Parathyroid adenoma (tissue), 2 donors: ENCODE measurements at regions not wholly inside any gene's neighbourhood (a gene's known extent, or its start where the extent isn't known, plus 50 kb on each side); places are given as distances from the start of the nearest gene placed in this dataset.
A peak's percentile ranks its signal among the peaks of the same experiment; 100 is the strongest.

Experiments used
- H2AFZ ChIP-seq: fragments of 300-600 bp; sonication (generic); one replicate; pipeline ENCODE4 v1.7.0; 2017; ENCODE audit warnings: antibody characterized with exemption, mild to moderate bottlenecking
- H3K27ac ChIP-seq: fragments of 300-600 bp; sonication (generic); one replicate; pipeline ENCODE4 v1.7.0; 2017
- H3K27me3 ChIP-seq: fragments of 300-600 bp; sonication (generic); one replicate; pipeline ENCODE4 v1.7.0; 2017; ENCODE audit warnings: low read length; ENCODE audit not compliant: control insufficient read depth, insufficient read depth
- H3K36me3 ChIP-seq: fragments of 300-600 bp; sonication (generic); one replicate; pipeline ENCODE4 v1.7.0; 2017; ENCODE audit warnings: low read length; ENCODE audit not compliant: control insufficient read depth, insufficient read depth
- H3K4me1 ChIP-seq: fragments of 300-600 bp; sonication (generic); one replicate; pipeline ENCODE4 v1.7.0; 2017; ENCODE audit warnings: control low read depth
- H3K4me2 ChIP-seq: fragments of 300-600 bp; sonication (generic); one replicate; pipeline ENCODE4 v1.7.0; 2017; ENCODE audit warnings: low read length
- H3K4me3 ChIP-seq: fragments of 300-600 bp; sonication (generic); one replicate; pipeline ENCODE4 v1.7.0; 2017; ENCODE audit warnings: low read depth, low read length
- H3K79me2 ChIP-seq: fragments of 300-600 bp; sonication (generic); one replicate; pipeline ENCODE4 v1.7.0; 2017; ENCODE audit warnings: control low read depth
- H3K9ac ChIP-seq: fragments of 300-600 bp; sonication (generic); one replicate; pipeline ENCODE4 v1.7.0; 2017; ENCODE audit warnings: mild to moderate bottlenecking
- H3K9me3 ChIP-seq: fragments of 300-600 bp; sonication (generic); one replicate; pipeline ENCODE4 v1.7.0; 2017; ENCODE audit warnings: low read length; ENCODE audit not compliant: control insufficient read depth
- CTCF ChIP-seq: fragments of 300-600 bp; sonication (generic); IDR thresholded peaks from one replicate; pipeline ENCODE4 v1.7.0; 2017; ENCODE audit warnings: antibody characterized with exemption, mild to moderate bottlenecking
- donor health status: primary hyperparathyroidism.

DNA sequence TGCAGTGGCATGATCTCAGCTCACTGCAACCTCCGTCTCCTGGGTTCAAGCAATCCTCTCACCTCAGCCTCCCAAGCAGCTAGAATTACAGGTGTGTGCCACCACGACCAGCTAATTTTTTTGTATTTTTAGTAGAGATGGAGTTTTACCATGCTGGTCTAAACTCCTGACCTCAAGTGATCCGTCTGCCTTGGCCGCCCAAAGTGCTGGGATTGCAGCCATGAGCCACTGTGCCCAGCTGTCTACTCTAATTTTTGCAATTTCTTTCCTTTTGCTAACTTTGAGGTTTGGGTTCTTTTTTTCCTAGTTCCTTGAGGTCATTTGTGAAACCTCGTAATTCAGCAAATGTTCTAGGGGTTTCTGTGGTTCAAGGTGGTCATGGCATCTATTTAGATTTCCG lies 63.7 kb upstream of the PRLR start:
- Histone ChIP-seq H3K9ac (no peak overlapping the region), H3K4me2 (no peak overlapping the region), H3K36me3 (no peaks in the 10 kb centered on the region), H3K27ac (no peak overlapping the region), H3K4me1 (no peaks in the 10 kb centered on the region), H3K4me3 (no peak overlapping the region), H3K79me2 (no peaks in the 10 kb centered on the region), H2AFZ (no peak overlapping the region), H3K27me3 (no peaks in the 10 kb centered on the region), H3K9me3 (no peaks in the 10 kb centered on the region)
- TF ChIP-seq CTCF, result no peak

- H3K4me2 ChIP-seq, result no peak overlapping the region
- H2AFZ ChIP-seq, result peak overlapping the region; percentile 30
- H3K9ac ChIP-seq, result no peak overlapping the region
- H3K4me1 ChIP-seq, result peaks cover 9% of the 10 kb centered on the region
- no peaks in the 10 kb centered on the region for H3K36me3 ChIP-seq
- TF ChIP-seq CTCF, result no peak
- H3K9me3 ChIP-seq, result no peaks in the 10 kb centered on the region
- no peaks in the 10 kb centered on the region for H3K79me2 ChIP-seq
- no peaks in the 10 kb centered on the region for H3K27me3 ChIP-seq
- no peak overlapping the region for H3K27ac ChIP-seq
- H3K4me3 ChIP-seq, result no peak overlapping the region
Measured at GRCh38 chr5:35285435-35285834, 55.1 kb upstream of the PRLR start.

- H3K36me3 ChIP-seq, result no peaks in the 10 kb centered on the region
- H3K4me1 ChIP-seq, result peaks cover 9% of the 10 kb centered on the region
- no peak overlapping the region for H3K9ac ChIP-seq
- H3K4me2 ChIP-seq, result no peak overlapping the region
- H3K9me3 ChIP-seq, result no peaks in the 10 kb centered on the region
- no peak for TF ChIP-seq CTCF
- H3K27me3 ChIP-seq, result no peaks in the 10 kb centered on the region
- no peak overlapping the region for H2AFZ ChIP-seq
- no peaks in the 10 kb centered on the region for H3K79me2 ChIP-seq
- no peak overlapping the region for H3K4me3 ChIP-seq
- H3K27ac ChIP-seq, result no peak overlapping the region
Measured at GRCh38 chr5:35285011-35285410, 54.7 kb upstream of the PRLR start.

DNA sequence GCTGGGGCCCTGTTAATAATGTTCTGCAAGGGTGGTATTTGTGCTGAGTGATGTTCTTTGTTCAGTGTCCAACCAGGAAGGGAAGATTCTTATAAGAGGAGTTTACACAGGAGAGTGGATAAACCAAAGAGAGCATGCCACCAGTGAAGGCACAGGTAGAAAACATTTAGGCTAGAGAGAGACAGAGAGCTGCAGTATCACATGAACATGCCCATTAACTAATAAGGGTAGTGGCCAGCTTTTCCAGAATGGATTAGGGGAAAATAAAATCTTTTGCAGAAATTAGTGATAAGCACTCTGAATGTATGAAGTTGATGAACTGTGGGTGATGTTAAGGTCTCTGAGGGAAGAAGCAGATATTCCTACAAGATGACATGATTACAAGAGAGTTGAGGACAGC lies 54.1 kb upstream of the PRLR start:
- Histone ChIP-seq H3K27ac (no peak overlapping the region), H3K4me2 (no peak overlapping the region), H3K9ac (no peak overlapping the region), H3K79me2 (no peaks in the 10 kb centered on the region), H3K4me3 (no peak overlapping the region), H3K9me3 (no peaks in the 10 kb centered on the region), H2AFZ (no peak overlapping the region), H3K4me1 (peaks cover 9% of the 10 kb centered on the region), H3K27me3 (no peaks in the 10 kb centered on the region), H3K36me3 (no peaks in the 10 kb centered on the region)
- no peak for TF ChIP-seq CTCF

DNA sequence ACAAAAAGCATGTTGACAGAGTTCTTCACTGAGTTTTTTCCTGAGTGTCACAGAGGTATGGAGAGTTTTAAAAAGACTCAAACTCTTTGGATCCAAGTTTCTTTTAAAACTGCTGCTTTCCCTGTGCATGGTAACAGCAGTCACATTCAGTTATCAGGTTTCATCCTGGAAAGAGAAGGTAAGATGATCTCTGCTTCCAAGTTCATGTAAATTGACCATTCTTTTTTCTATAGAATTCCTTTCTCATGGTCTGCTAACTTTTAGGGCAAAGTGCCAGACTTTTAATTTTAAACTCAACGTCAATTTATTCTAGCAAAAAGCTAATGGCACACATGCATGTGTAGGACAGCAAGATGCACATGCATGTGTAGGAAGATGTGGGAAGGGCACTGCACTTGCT lies 52.5 kb upstream of the PRLR start:
- no peak for TF ChIP-seq CTCF
- Histone ChIP-seq H3K4me1 (peaks cover 9% of the 10 kb centered on the region), H3K9me3 (no peaks in the 10 kb centered on the region), H3K79me2 (no peaks in the 10 kb centered on the region), H3K27ac (no peak overlapping the region), H3K4me2 (no peak overlapping the region), H3K9ac (no peak overlapping the region), H3K4me3 (no peak overlapping the region), H3K36me3 (no peaks in the 10 kb centered on the region), H2AFZ (peak overlapping the region; percentile 34), H3K27me3 (no peaks in the 10 kb centered on the region)
